Endothelial cell of umbilical vein (primary cell): ENCODE measurements at regions not wholly inside any gene's neighbourhood (a gene's known extent, or its start where the extent isn't known, plus 50 kb on each side); places are given as distances from the start of the nearest gene placed in this dataset.

Source experiments
- BruUV-seq: library from RNA; stranded (reverse); fragments of 400-500 nt; replicated peaks from 2 replicates; lab custom pipeline; 2021; lab: Mats Ljungman, UMichigan
- CTCF ChIA-PET: fragments of 300-600, 350-600 bp; sonication (Branson Sonifier 250); formaldehyde crosslinking; loops from one replicate; lab custom pipeline; 2021; ENCODE audit warnings: antibody characterized with exemption, inconsistent platforms; lab: Charles Lee
- POLR2A ChIA-PET: fragments of 300-600, 350-600 bp; sonication (Branson Sonifier 250); formaldehyde crosslinking; loops from one replicate; lab custom pipeline; 2021; ENCODE audit warnings: antibody characterized with exemption, inconsistent platforms; lab: Charles Lee
- DNase-seq: peaks from one replicate; pipeline ENCODE4 v3.0.0-alpha.2; 2011; ENCODE audit warnings: low read depth, low spot score
- FAIRE-seq: peaks from 2 replicates; lab custom pipeline; 2011; peaks lifted over from hg19 to GRCh38; lab: Jason Lieb, UNC
- H2AFZ ChIP-seq: 2 replicates; pipeline ENCODE4 v1.6.0; 2012; ENCODE audit warnings: low read depth, low read length, control low read depth, inconsistent platforms
- H3K27ac ChIP-seq: 2 replicates; pipeline ENCODE4 v1.5.1; 2011; ENCODE audit warnings: low read depth, mild to moderate bottlenecking, control low read depth, low read length, moderate library complexity; ENCODE audit not compliant: insufficient read depth
- H3K27me3 ChIP-seq, 2 experiments: 2 replicates each; pipeline versions ENCODE4 v1.6.0 to v1.6.1; 2011; ENCODE audit warnings: low read length in 2 of 2, mixed read lengths in 1 of 2; ENCODE audit not compliant: control insufficient read depth in 2 of 2, insufficient read depth in 2 of 2
- H3K36me3 ChIP-seq, 2 experiments: 2 replicates in 1 of 2; 3 replicates in 1 of 2; pipeline ENCODE4 v1.5.1; 2011; ENCODE audit warnings: low read length in 2 of 2, mild to moderate bottlenecking in 1 of 2, moderate library complexity in 1 of 2; ENCODE audit not compliant: control insufficient read depth in 2 of 2, insufficient read depth in 2 of 2; ENCODE audit errors: extremely low read depth in 1 of 2
- H3K4me1 ChIP-seq: 3 replicates; pipeline ENCODE4 v1.5.1; 2011; ENCODE audit warnings: mild to moderate bottlenecking, low read length; ENCODE audit not compliant: control insufficient read depth, insufficient read depth; ENCODE audit errors: extremely low read depth
- H3K4me2 ChIP-seq: 2 replicates; pipeline ENCODE4 v1.6.1; 2011; ENCODE audit warnings: low read length, control low read depth, mixed read lengths; ENCODE audit not compliant: insufficient read depth
- H3K4me3 ChIP-seq, 3 experiments: fragments of 200-600 bp in 1 of 3; sonication (generic), shearing (Covaris generic) in 1 of 3; replicated peaks in 1 of 3; 2 replicates each; pipeline ENCODE4 v1.5.1; 2011 to 2016; ENCODE audit warnings: control low read depth in 3 of 3, low read length in 3 of 3, mild to moderate bottlenecking in 2 of 3, inconsistent platforms in 1 of 3, low read depth in 1 of 3, moderate library complexity in 1 of 3; ENCODE audit not compliant: insufficient read depth in 1 of 3
- H3K79me2 ChIP-seq: 2 replicates; pipeline ENCODE4 v1.6.0; 2012; ENCODE audit warnings: low read length, inconsistent platforms; ENCODE audit not compliant: control insufficient read depth, insufficient read depth
- H3K9ac ChIP-seq: replicated peaks from 2 replicates; pipeline ENCODE3; 2011; ENCODE audit warnings: low read length, control low read depth; ENCODE audit not compliant: insufficient read depth; ENCODE audit errors: extremely low read depth
- H3K9me1 ChIP-seq: replicated peaks from 3 replicates; pipeline ENCODE4 v1.6.0; 2011; ENCODE audit warnings: mild to moderate bottlenecking, low read length; ENCODE audit not compliant: control insufficient read depth, insufficient read depth; ENCODE audit errors: extremely low read depth
- H3K9me3 ChIP-seq: replicated peaks from 2 replicates; pipeline ENCODE4 v1.5.1; 2012; ENCODE audit warnings: low read length, inconsistent platforms; ENCODE audit not compliant: control insufficient read depth, insufficient read depth
- H4K20me1 ChIP-seq: replicated peaks from 2 replicates; pipeline ENCODE3; 2011; ENCODE audit warnings: mild to moderate bottlenecking, low read length; ENCODE audit not compliant: control insufficient read depth, insufficient read depth; ENCODE audit errors: extremely low read depth
- FOS ChIP-seq: IDR thresholded peaks from 2 replicates; pipeline ENCODE4 v1.6.1; 2011; ENCODE audit warnings: mild to moderate bottlenecking, low read length, moderate library complexity, borderline replicate concordance; ENCODE audit not compliant: insufficient read depth
- GATA2 ChIP-seq: IDR thresholded peaks from 2 replicates; pipeline ENCODE4 v1.7.0; 2011; ENCODE audit warnings: low read depth, mild to moderate bottlenecking, moderate library complexity, mixed read lengths, low read length; ENCODE audit not compliant: insufficient read length, insufficient read depth
- JUN ChIP-seq: IDR thresholded peaks from 2 replicates; pipeline ENCODE4 v1.6.1; 2011; ENCODE audit warnings: borderline replicate concordance, low read depth; ENCODE audit not compliant: insufficient read length, insufficient read depth
- MYC ChIP-seq: IDR thresholded peaks from one replicate; pipeline ENCODE4 v1.6.1; 2011; ENCODE audit warnings: mild to moderate bottlenecking, low read depth, low read length
- POLR2AphosphoS5 ChIP-seq: IDR thresholded peaks from 2 replicates; pipeline ENCODE4 v1.6.1; 2012; ENCODE audit warnings: low read depth, mild to moderate bottlenecking, control low read depth, low read length, moderate library complexity; ENCODE audit not compliant: insufficient read depth
- dilution Hi-C: fragments of 300-500 bp; cut with MboI; formaldehyde crosslinking; loops from one replicate; pipeline ENCODE4 v1.15.0; 2019; ENCODE audit warnings: low sequenced_read_pairs; ENCODE audit not compliant: extremely low pct_ligation_motif_present
- intact Hi-C: fragments of 100-400 bp; cut with micrococcal nuclease; formaldehyde crosslinking; loops from one replicate; pipeline ENCODE4 v1.10.0; 2022
- TF ChIP-seq, protein P1 (sequence below), 2 donors: IDR thresholded peaks; 1 replicate in 1 of 2; 2 replicates in 1 of 2; pipeline ENCODE4 v1.5.1; 2011; ENCODE audit warnings: low read length in 2 of 2, mild to moderate bottlenecking in 2 of 2, moderate library complexity in 2 of 2, control low read depth in 1 of 2, inconsistent platforms in 1 of 2, low read depth in 1 of 2; ENCODE audit not compliant: insufficient read depth in 1 of 2; ENCODE audit errors: extremely low read depth in 1 of 2
- TF ChIP-seq, protein P2 (sequence below): IDR thresholded peaks from 2 replicates; pipeline ENCODE4 v1.6.1; 2011; ENCODE audit not compliant: insufficient read depth, insufficient read length

DNA sequence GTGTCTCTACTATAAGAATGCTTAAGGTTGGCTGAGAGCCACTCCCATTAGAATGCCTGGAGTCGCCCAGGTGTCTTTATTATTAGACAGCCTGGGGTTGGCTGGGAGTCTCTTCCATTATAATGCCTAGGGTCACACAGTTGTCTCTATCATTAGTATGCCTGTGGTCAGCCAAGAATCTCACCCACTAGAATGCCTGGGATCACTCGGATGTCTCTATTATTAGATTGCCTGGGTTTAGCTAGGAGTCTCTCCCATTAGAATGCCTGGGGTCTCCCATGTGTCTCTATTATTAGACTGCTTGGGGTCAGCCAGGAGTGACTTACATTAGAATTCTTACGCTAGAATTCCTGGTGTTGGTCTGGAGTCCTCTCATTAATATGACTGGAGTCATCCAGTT, 2255.3 kb downstream of the TP53TG3F start:
- no peaks in the 10 kb centered on the region for H3K79me2 ChIP-seq
- dilution Hi-C loops = no loop called here
- FAIRE-seq = no peak
- TF ChIP-seq, protein P1, sequence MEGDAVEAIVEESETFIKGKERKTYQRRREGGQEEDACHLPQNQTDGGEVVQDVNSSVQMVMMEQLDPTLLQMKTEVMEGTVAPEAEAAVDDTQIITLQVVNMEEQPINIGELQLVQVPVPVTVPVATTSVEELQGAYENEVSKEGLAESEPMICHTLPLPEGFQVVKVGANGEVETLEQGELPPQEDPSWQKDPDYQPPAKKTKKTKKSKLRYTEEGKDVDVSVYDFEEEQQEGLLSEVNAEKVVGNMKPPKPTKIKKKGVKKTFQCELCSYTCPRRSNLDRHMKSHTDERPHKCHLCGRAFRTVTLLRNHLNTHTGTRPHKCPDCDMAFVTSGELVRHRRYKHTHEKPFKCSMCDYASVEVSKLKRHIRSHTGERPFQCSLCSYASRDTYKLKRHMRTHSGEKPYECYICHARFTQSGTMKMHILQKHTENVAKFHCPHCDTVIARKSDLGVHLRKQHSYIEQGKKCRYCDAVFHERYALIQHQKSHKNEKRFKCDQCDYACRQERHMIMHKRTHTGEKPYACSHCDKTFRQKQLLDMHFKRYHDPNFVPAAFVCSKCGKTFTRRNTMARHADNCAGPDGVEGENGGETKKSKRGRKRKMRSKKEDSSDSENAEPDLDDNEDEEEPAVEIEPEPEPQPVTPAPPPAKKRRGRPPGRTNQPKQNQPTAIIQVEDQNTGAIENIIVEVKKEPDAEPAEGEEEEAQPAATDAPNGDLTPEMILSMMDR (IDR thresholded peaks at IDR 0.05; ENCODE audit: extremely low read depth in 1 of 2, insufficient read depth in 1 of 2, low read depth in 1 of 2, low read length in 2 of 2) = no peak
- TF ChIP-seq JUN = no peak
- TF ChIP-seq GATA2 = no peak
- TF ChIP-seq MYC = no peak
- TF ChIP-seq, protein P2, sequence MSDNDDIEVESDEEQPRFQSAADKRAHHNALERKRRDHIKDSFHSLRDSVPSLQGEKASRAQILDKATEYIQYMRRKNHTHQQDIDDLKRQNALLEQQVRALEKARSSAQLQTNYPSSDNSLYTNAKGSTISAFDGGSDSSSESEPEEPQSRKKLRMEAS = no peak
- no TSS peak for BruUV-seq
- no peaks in the 10 kb centered on the region for H3K36me3 ChIP-seq
- H3K4me3 ChIP-seq = no peak overlapping the region
- no peak for DNase-seq
- POLR2A ChIA-PET = no interaction called here
- no peaks in the 10 kb centered on the region for H3K9me3 ChIP-seq
- H3K9me1 ChIP-seq = no peaks in the 10 kb centered on the region
- intact Hi-C loops = no loop called here
- no peaks in the 10 kb centered on the region for H3K4me1 ChIP-seq
- H3K27me3 ChIP-seq = no peaks in the 10 kb centered on the region
- H3K4me2 ChIP-seq = no peak overlapping the region
- no peak overlapping the region for H3K9ac ChIP-seq
- CTCF ChIA-PET = no interaction called here
- H2AFZ ChIP-seq = no peak overlapping the region
- no peak overlapping the region for H3K27ac ChIP-seq
- no peaks in the 10 kb centered on the region for H4K20me1 ChIP-seq

DNA sequence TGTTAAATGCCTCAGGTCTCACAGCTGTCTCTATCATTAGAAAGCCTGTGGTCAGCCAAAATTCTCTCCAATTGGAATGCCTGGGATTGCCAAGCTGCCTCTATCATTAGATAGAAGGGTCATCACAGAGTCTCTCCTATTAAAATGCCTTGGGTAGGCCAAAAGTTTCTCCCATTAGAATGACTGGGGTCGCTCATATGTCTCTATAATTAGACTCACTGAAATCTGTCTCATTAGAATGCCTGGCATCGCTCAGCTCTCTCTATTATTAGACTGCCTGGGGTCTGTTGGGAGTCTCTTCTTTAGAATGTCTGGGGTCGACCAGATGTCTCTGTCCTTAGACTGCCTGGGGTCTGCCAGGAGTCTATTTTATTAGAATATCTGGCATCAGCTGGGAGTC, 2265.1 kb downstream of the TP53TG3F start:
- Histone ChIP-seq H3K9ac (no peak overlapping the region), H3K27me3 (no peaks in the 10 kb centered on the region), H3K9me3 (peaks cover 3% of the 10 kb centered on the region), H3K4me1 (no peaks in the 10 kb centered on the region), H3K79me2 (no peaks in the 10 kb centered on the region), H3K9me1 (no peaks in the 10 kb centered on the region), H3K4me2 (no peak overlapping the region), H2AFZ (no peak overlapping the region), H3K27ac (no peak overlapping the region), H4K20me1 (no peaks in the 10 kb centered on the region), H3K4me3 (no peak overlapping the region), H3K36me3 (no peaks in the 10 kb centered on the region)
- dilution Hi-C loops (no loop called here), intact Hi-C loops (no loop called here)
- ChIA-PET CTCF (no interaction called here), POLR2A (no interaction called here)
- BruUV-seq = no TSS peak
- FAIRE-seq = no peak
- TF ChIP-seq FOS = no peak
- no peak for TF ChIP-seq POLR2AphosphoS5
- TF ChIP-seq JUN = no peak
- no peak for TF ChIP-seq GATA2
- TF ChIP-seq, protein P1 (IDR thresholded peaks at IDR 0.05; ENCODE audit: extremely low read depth in 1 of 2, insufficient read depth in 1 of 2, low read depth in 1 of 2, low read length in 2 of 2) = no peak
- DNase-seq = no peak
